Liver (tissue), 8 donors: ENCODE measurements at regions not wholly inside any gene's neighbourhood (a gene's known extent, or its start where the extent isn't known, plus 50 kb on each side); places are given as distances from the start of the nearest gene placed in this dataset.

Source experiments
- DNase-seq: peaks from one replicate; pipeline ENCODE4 v3.0.0-alpha.2; 2017; ENCODE audit warnings: low spot score
- H3K27ac ChIP-seq, 2 donors: one replicate each; pipeline ENCODE4 v1.7.0; 2013; ENCODE audit warnings: inconsistent platforms in 2 of 2, low read length in 2 of 2, control low read depth in 1 of 2, low read depth in 1 of 2, mild to moderate bottlenecking in 1 of 2
- H3K27me3 ChIP-seq, 4 donors: one replicate each; pipeline versions ENCODE4 v1.6.1 to v1.7.0; 2013; ENCODE audit warnings: low read length in 3 of 4, inconsistent platforms in 1 of 4, mild to moderate bottlenecking in 1 of 4, moderate library complexity in 1 of 4; ENCODE audit not compliant: control insufficient read depth in 4 of 4, insufficient read depth in 4 of 4
- H3K36me3 ChIP-seq, 4 donors: one replicate each; pipeline versions ENCODE4 v1.6.1 to v1.7.0; 2013; ENCODE audit warnings: low read length in 3 of 4, mild to moderate bottlenecking in 3 of 4, low read depth in 1 of 4, moderate library complexity in 1 of 4; ENCODE audit not compliant: control insufficient read depth in 4 of 4, insufficient read depth in 3 of 4
- H3K4me1 ChIP-seq, 4 donors: one replicate each; pipeline versions ENCODE4 v1.6.1 to v1.7.0; 2013; ENCODE audit warnings: low read length in 3 of 4, mild to moderate bottlenecking in 3 of 4, moderate library complexity in 1 of 4; ENCODE audit not compliant: control insufficient read depth in 4 of 4, insufficient read depth in 4 of 4
- H3K4me3 ChIP-seq, 3 donors: one replicate each; pipeline versions ENCODE4 v1.6.1 to v1.7.0; 2013; ENCODE audit warnings: low read length in 3 of 3, control low read depth in 1 of 3, low read depth in 1 of 3, mild to moderate bottlenecking in 1 of 3
- H3K9ac ChIP-seq, 2 donors: one replicate each; pipeline ENCODE4 v1.7.0; 2013; ENCODE audit warnings: low read length in 2 of 2, mild to moderate bottlenecking in 2 of 2, moderate library complexity in 2 of 2, control low read depth in 1 of 2, low read depth in 1 of 2
- H3K9me3 ChIP-seq, 4 donors: one replicate each; pipeline versions ENCODE4 v1.6.1 to v1.7.0; 2013; ENCODE audit warnings: low read length in 3 of 4; ENCODE audit not compliant: control insufficient read depth in 4 of 4
- CTCF ChIP-seq: fragments of 150-350 bp; IDR thresholded peaks from 2 replicates; pipeline ENCODE4 v1.5.1; 2017; ENCODE audit warnings: improper control_type of control experiment, low read depth, low read length; ENCODE audit not compliant: missing input control
- EGR1 ChIP-seq, 2 donors: IDR thresholded peaks; 2 replicates each; pipeline ENCODE4 v1.6.1; 2016 to 2018; ENCODE audit warnings: antibody characterized with exemption in 2 of 2, low read depth in 2 of 2
- FOXA1 ChIP-seq: IDR thresholded peaks from 2 replicates; pipeline ENCODE4 v1.6.1; 2016; ENCODE audit warnings: antibody characterized with exemption
- FOXA2 ChIP-seq: IDR thresholded peaks from 2 replicates; pipeline ENCODE4 v1.6.1; 2016; ENCODE audit warnings: antibody characterized with exemption
- GABPA ChIP-seq, 2 donors: IDR thresholded peaks in 1 of 2; conservative IDR thresholded peaks in 1 of 2; 2 replicates each; pipeline ENCODE4 v1.6.1; 2016; ENCODE audit warnings: antibody characterized with exemption in 2 of 2, mild to moderate bottlenecking in 1 of 2, moderate library complexity in 1 of 2
- HNF4A ChIP-seq, 2 donors: conservative IDR thresholded peaks; 2 replicates each; pipeline ENCODE4 v1.6.1; 2016; ENCODE audit warnings: antibody characterized with exemption in 2 of 2, mild to moderate bottlenecking in 2 of 2
- JUND ChIP-seq, 2 donors: IDR thresholded peaks; 2 replicates each; pipeline ENCODE4 v1.6.1; 2016; ENCODE audit warnings: antibody characterized with exemption in 2 of 2
- MAX ChIP-seq: IDR thresholded peaks from 2 replicates; pipeline ENCODE4 v1.6.1; 2016; ENCODE audit warnings: antibody characterized with exemption
- NR2F2 ChIP-seq: IDR thresholded peaks from 2 replicates; pipeline ENCODE4 v1.6.1; 2016; ENCODE audit warnings: antibody characterized with exemption
- RAD21 ChIP-seq, 2 donors: IDR thresholded peaks; 2 replicates each; pipeline ENCODE4 v1.6.1; 2016; ENCODE audit warnings: antibody characterized with exemption in 2 of 2, mild to moderate bottlenecking in 2 of 2
- RXRA ChIP-seq, 2 donors: IDR thresholded peaks; 2 replicates each; pipeline ENCODE4 v1.6.1; 2017 to 2018; ENCODE audit warnings: antibody characterized with exemption in 2 of 2, mild to moderate bottlenecking in 1 of 2
- SP1 ChIP-seq: IDR thresholded peaks from 2 replicates; pipeline ENCODE4 v1.6.1; 2018; ENCODE audit warnings: antibody characterized with exemption, mild to moderate bottlenecking
- TAF1 ChIP-seq: conservative IDR thresholded peaks from 2 replicates; pipeline ENCODE4 v1.6.1; 2016; ENCODE audit warnings: antibody characterized with exemption, mild to moderate bottlenecking
- YY1 ChIP-seq: IDR thresholded peaks from 2 replicates; pipeline ENCODE4 v1.6.1; 2016; ENCODE audit warnings: antibody characterized with exemption, mild to moderate bottlenecking
- WGBS: extraction: QIAGEN DNeasy Blood & Tissue Kit; methylation state at CpG from one replicate; pipeline ENCODE4 v1.1.7; 2013; 5-methylcytosine and 5-hydroxymethylcytosine counted together
- TF ChIP-seq, protein P1 (sequence below): IDR thresholded peaks from 2 replicates; pipeline ENCODE4 v1.6.1; 2016; ENCODE audit warnings: antibody characterized with exemption
- TF ChIP-seq, protein P2 (sequence below): IDR thresholded peaks from 2 replicates; pipeline ENCODE4 v1.6.1; 2016; ENCODE audit warnings: antibody characterized with exemption
- TF ChIP-seq, protein P3 (sequence below): IDR thresholded peaks from 2 replicates; pipeline ENCODE4 v1.6.1; 2016; ENCODE audit warnings: antibody characterized with exemption, mild to moderate bottlenecking
- donor health status: healthy.
- donor health status: healthy.
- donor health status: healthy.
- donor health status: healthy.
- donor health status: healthy.

DNA sequence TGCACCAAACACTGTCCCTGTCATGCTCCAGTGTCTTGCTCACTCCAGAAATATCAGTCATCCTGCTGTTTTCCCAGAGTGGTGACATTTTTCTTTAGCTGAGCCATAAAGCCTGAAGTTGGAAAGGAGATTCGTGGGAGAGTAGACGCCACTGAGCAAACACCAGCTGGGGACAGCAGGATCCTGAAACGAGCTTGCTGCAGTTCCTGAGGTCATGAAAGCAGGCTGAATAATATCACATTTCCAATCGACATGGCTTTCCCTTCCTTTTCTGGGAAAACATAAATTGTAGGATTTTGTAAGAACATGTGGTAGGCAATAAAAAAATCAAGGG lies 276.4 kb downstream of the CDCA7 start:
- Histone ChIP-seq H3K36me3 (no peaks in the 10 kb centered on the region), H3K9ac (no peak overlapping the region), H3K27ac (no peak overlapping the region), H3K9me3 (no peaks in the 10 kb centered on the region), H3K27me3 (no peaks in the 10 kb centered on the region), H3K4me1 (no peaks in the 10 kb centered on the region), H3K4me3 (no peak overlapping the region)
- no peak for DNase-seq
- TF ChIP-seq EGR1 (IDR thresholded peaks at IDR 0.05; ENCODE audit: low read depth in 2 of 2) = no peak
- TF ChIP-seq FOXA2 = no peak
- no peak for TF ChIP-seq FOXA1
- TF ChIP-seq, protein P1, sequence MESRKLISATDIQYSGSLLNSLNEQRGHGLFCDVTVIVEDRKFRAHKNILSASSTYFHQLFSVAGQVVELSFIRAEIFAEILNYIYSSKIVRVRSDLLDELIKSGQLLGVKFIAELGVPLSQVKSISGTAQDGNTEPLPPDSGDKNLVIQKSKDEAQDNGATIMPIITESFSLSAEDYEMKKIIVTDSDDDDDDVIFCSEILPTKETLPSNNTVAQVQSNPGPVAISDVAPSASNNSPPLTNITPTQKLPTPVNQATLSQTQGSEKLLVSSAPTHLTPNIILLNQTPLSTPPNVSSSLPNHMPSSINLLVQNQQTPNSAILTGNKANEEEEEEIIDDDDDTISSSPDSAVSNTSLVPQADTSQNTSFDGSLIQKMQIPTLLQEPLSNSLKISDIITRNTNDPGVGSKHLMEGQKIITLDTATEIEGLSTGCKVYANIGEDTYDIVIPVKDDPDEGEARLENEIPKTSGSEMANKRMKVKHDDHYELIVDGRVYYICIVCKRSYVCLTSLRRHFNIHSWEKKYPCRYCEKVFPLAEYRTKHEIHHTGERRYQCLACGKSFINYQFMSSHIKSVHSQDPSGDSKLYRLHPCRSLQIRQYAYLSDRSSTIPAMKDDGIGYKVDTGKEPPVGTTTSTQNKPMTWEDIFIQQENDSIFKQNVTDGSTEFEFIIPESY = no peak
- no peak for TF ChIP-seq SP1
- TF ChIP-seq NR2F2 = no peak
- no peak for TF ChIP-seq YY1
- no peak for TF ChIP-seq CTCF
- TF ChIP-seq, protein P2, sequence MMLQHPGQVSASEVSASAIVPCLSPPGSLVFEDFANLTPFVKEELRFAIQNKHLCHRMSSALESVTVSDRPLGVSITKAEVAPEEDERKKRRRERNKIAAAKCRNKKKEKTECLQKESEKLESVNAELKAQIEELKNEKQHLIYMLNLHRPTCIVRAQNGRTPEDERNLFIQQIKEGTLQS = no peak
- no peak for TF ChIP-seq HNF4A (conservative IDR thresholded peaks at IDR 0.05)
- TF ChIP-seq MAX = no peak
- TF ChIP-seq JUND (IDR thresholded peaks at IDR 0.05) = no peak
- no peak for TF ChIP-seq GABPA (IDR thresholded peaks at IDR 0.05 in 1 of 2, conservative IDR thresholded peaks at IDR 0.05 in 1 of 2)
- no peak for TF ChIP-seq RAD21 (IDR thresholded peaks at IDR 0.05)
- TF ChIP-seq TAF1 = no peak
- TF ChIP-seq, protein P3, sequence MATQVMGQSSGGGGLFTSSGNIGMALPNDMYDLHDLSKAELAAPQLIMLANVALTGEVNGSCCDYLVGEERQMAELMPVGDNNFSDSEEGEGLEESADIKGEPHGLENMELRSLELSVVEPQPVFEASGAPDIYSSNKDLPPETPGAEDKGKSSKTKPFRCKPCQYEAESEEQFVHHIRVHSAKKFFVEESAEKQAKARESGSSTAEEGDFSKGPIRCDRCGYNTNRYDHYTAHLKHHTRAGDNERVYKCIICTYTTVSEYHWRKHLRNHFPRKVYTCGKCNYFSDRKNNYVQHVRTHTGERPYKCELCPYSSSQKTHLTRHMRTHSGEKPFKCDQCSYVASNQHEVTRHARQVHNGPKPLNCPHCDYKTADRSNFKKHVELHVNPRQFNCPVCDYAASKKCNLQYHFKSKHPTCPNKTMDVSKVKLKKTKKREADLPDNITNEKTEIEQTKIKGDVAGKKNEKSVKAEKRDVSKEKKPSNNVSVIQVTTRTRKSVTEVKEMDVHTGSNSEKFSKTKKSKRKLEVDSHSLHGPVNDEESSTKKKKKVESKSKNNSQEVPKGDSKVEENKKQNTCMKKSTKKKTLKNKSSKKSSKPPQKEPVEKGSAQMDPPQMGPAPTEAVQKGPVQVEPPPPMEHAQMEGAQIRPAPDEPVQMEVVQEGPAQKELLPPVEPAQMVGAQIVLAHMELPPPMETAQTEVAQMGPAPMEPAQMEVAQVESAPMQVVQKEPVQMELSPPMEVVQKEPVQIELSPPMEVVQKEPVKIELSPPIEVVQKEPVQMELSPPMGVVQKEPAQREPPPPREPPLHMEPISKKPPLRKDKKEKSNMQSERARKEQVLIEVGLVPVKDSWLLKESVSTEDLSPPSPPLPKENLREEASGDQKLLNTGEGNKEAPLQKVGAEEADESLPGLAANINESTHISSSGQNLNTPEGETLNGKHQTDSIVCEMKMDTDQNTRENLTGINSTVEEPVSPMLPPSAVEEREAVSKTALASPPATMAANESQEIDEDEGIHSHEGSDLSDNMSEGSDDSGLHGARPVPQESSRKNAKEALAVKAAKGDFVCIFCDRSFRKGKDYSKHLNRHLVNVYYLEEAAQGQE = no peak
- no peak for TF ChIP-seq RXRA (IDR thresholded peaks at IDR 0.05)
- WGBS = 29% methylated on average over 4 of the region's 4 CpGs

GRCh38 chr2:173644146-173644545 lies 289.5 kb downstream of the CDCA7 start:
- Histone ChIP-seq H3K9me3 (no peaks in the 10 kb centered on the region), H3K27me3 (no peaks in the 10 kb centered on the region), H3K4me1 (no peaks in the 10 kb centered on the region), H3K27ac (no peak overlapping the region), H3K4me3 (no peak overlapping the region), H3K9ac (no peak overlapping the region), H3K36me3 (no peaks in the 10 kb centered on the region)
- no peak for DNase-seq
- 87% methylated on average over 3 of the region's 3 CpGs for WGBS
- TF ChIP-seq JUND (IDR thresholded peaks at IDR 0.05) (no peak), RAD21 (IDR thresholded peaks at IDR 0.05) (no peak)
